Lung (tissue), 11 donors: ENCODE measurements at regions not wholly inside any gene's neighbourhood (a gene's known extent, or its start where the extent isn't known, plus 50 kb on each side); places are given as distances from the start of the nearest gene placed in this dataset.

ENCODE experiments used
- ATAC-seq: fragments of 200-7000 bp; cut with Tn5 transposase; one replicate; pipeline ENCODE4 v1.9.1; 2020; ENCODE audit warnings: moderate number of reproducible peaks; ENCODE audit not compliant: insufficient read depth, low FRiP score
- DNase-seq, 3 donors: peaks; one replicate each; pipeline ENCODE4 v3.0.0-alpha.2; 2013 to 2017
- H3K27ac ChIP-seq, 2 donors: one replicate each; pipeline ENCODE4 v1.5.1; 2013; ENCODE audit warnings: mild to moderate bottlenecking in 2 of 2, moderate library complexity in 2 of 2, control low read depth in 1 of 2, inconsistent platforms in 1 of 2, low read depth in 1 of 2, low read length in 1 of 2
- H3K27me3 ChIP-seq, 3 donors: one replicate each; pipeline ENCODE4 v1.5.1; 2013; ENCODE audit warnings: low read length in 2 of 3; ENCODE audit not compliant: control insufficient read depth in 3 of 3, insufficient read depth in 3 of 3
- H3K36me3 ChIP-seq, 4 donors: one replicate each; pipeline ENCODE4 v1.5.1; 2013; ENCODE audit warnings: low read length in 4 of 4, mild to moderate bottlenecking in 1 of 4, moderate library complexity in 1 of 4; ENCODE audit not compliant: control insufficient read depth in 4 of 4, insufficient read depth in 4 of 4
- H3K4me1 ChIP-seq, 5 donors: one replicate each; pipeline ENCODE4 v1.5.1; 2013; ENCODE audit warnings: low read length in 5 of 5, mild to moderate bottlenecking in 2 of 5, moderate library complexity in 1 of 5; ENCODE audit not compliant: control insufficient read depth in 5 of 5, insufficient read depth in 5 of 5
- H3K4me3 ChIP-seq: one replicate; pipeline ENCODE4 v1.5.1; 2013; ENCODE audit warnings: mild to moderate bottlenecking, control low read depth, moderate library complexity
- H3K9ac ChIP-seq, 2 donors: one replicate each; pipeline ENCODE4 v1.5.1; 2013; ENCODE audit warnings: low read length in 2 of 2, control low read depth in 1 of 2; ENCODE audit not compliant: insufficient read depth in 1 of 2
- H3K9me3 ChIP-seq, 4 donors: one replicate each; pipeline ENCODE4 v1.5.1; 2013; ENCODE audit warnings: low read length in 3 of 4, mild to moderate bottlenecking in 1 of 4, moderate library complexity in 1 of 4; ENCODE audit not compliant: control insufficient read depth in 4 of 4, insufficient read depth in 3 of 4
- WGBS, 2 donors: extraction: QIAGEN DNeasy Blood & Tissue Kit; methylation state at CpG; one replicate each; pipeline ENCODE4 v1.1.7; 2013; 5-methylcytosine and 5-hydroxymethylcytosine counted together
- TF ChIP-seq, protein P1 (sequence below): IDR thresholded peaks from 2 replicates; pipeline ENCODE4 v1.5.1; 2012; ENCODE audit warnings: mild to moderate bottlenecking; ENCODE audit errors: control extremely low read depth, extremely low read depth
- donor health status: control.
- donor health status: control.
- donor health status: Bipolar disorder and iron deficiency.
- donor health status: healthy.
- donor health status: DM: yes; HTN: yes; CAD: no.

- Histone ChIP-seq H3K36me3 (no peaks in the 10 kb centered on the region), H3K4me3 (no peak overlapping the region), H3K9me3 (no peaks in the 10 kb centered on the region), H3K4me1 (no peaks in the 10 kb centered on the region), H3K27me3 (no peaks in the 10 kb centered on the region), H3K9ac (no peak overlapping the region), H3K27ac (no peak overlapping the region)
- ATAC-seq (no peak), DNase-seq (no peak)
- 85 to 93% methylated on average over 6 of the region's 6 CpGs for WGBS, 2 donors
- TF ChIP-seq, protein P1, sequence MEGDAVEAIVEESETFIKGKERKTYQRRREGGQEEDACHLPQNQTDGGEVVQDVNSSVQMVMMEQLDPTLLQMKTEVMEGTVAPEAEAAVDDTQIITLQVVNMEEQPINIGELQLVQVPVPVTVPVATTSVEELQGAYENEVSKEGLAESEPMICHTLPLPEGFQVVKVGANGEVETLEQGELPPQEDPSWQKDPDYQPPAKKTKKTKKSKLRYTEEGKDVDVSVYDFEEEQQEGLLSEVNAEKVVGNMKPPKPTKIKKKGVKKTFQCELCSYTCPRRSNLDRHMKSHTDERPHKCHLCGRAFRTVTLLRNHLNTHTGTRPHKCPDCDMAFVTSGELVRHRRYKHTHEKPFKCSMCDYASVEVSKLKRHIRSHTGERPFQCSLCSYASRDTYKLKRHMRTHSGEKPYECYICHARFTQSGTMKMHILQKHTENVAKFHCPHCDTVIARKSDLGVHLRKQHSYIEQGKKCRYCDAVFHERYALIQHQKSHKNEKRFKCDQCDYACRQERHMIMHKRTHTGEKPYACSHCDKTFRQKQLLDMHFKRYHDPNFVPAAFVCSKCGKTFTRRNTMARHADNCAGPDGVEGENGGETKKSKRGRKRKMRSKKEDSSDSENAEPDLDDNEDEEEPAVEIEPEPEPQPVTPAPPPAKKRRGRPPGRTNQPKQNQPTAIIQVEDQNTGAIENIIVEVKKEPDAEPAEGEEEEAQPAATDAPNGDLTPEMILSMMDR = no peak
Measured at GRCh38 chr5:74556631-74557595, 83.6 kb downstream of the ENC1 start.

- H3K36me3 ChIP-seq = no peaks in the 10 kb centered on the region
- H3K27ac ChIP-seq = no peak overlapping the region
- no peak overlapping the region for H3K9ac ChIP-seq
- DNase-seq = no peak
- 83 to 89% methylated on average over 3 of the region's 3 CpGs for WGBS, 2 donors
- no peak for ATAC-seq
- no peaks in the 10 kb centered on the region for H3K9me3 ChIP-seq
- H3K4me3 ChIP-seq = no peak overlapping the region
- H3K4me1 ChIP-seq = no peaks in the 10 kb centered on the region
- TF ChIP-seq, protein P1 = no peak
- no peaks in the 10 kb centered on the region for H3K27me3 ChIP-seq
Measured at GRCh38 chr5:74556006-74556405, 84.5 kb downstream of the ENC1 start.

- Histone ChIP-seq H3K36me3 (no peaks in the 10 kb centered on the region), H3K27me3 (no peaks in the 10 kb centered on the region), H3K9me3 (no peaks in the 10 kb centered on the region), H3K4me1 (no peaks in the 10 kb centered on the region), H3K9ac (no peak overlapping the region), H3K27ac (no peak overlapping the region), H3K4me3 (no peak overlapping the region)
- DNase-seq = no peak
- no peak for ATAC-seq
- WGBS, 2 donors = 87 to 88% methylated on average over 4 of the region's 4 CpGs
- TF ChIP-seq, protein P1 = no peak
Measured at GRCh38 chr5:74552101-74552500, 88.4 kb downstream of the ENC1 start.
